Muscle layer of colon (tissue), 2 donors: ENCODE measurements at regions not wholly inside any gene's neighbourhood (a gene's known extent, or its start where the extent isn't known, plus 50 kb on each side); places are given as distances from the start of the nearest gene placed in this dataset.

Experiments used
- H3K27ac ChIP-seq: one replicate; pipeline ENCODE4 v1.7.0; 2013; ENCODE audit warnings: low read depth, mild to moderate bottlenecking, low read length, moderate library complexity
- H3K27me3 ChIP-seq, 2 donors: one replicate each; pipeline ENCODE4 v1.7.0; 2013; ENCODE audit warnings: low read length in 2 of 2, mild to moderate bottlenecking in 2 of 2; ENCODE audit not compliant: insufficient read depth in 2 of 2, control insufficient read depth in 1 of 2
- H3K36me3 ChIP-seq: one replicate; pipeline ENCODE4 v1.7.0; 2013; ENCODE audit warnings: mild to moderate bottlenecking, low read length; ENCODE audit not compliant: insufficient read depth
- H3K4me1 ChIP-seq: one replicate; pipeline ENCODE4 v1.7.0; 2013; ENCODE audit warnings: mild to moderate bottlenecking, low read length; ENCODE audit not compliant: insufficient read depth
- H3K4me3 ChIP-seq, 2 donors: one replicate each; pipeline ENCODE4 v1.7.0; 2013; ENCODE audit warnings: low read length in 2 of 2, low read depth in 1 of 2, mild to moderate bottlenecking in 1 of 2, moderate library complexity in 1 of 2
- H3K9ac ChIP-seq: one replicate; pipeline ENCODE4 v1.7.0; 2013; ENCODE audit warnings: low read length
- H3K9me3 ChIP-seq: one replicate; pipeline ENCODE4 v1.7.0; 2013; ENCODE audit warnings: mild to moderate bottlenecking, low read length
- donor health status: abdominal sarcoma.
- donor health status: Adenocarcinoma of cecum.

- Histone ChIP-seq H3K4me1 (no peaks in the 10 kb centered on the region), H3K9me3 (no peaks in the 10 kb centered on the region), H3K27me3 (no peaks in the 10 kb centered on the region), H3K27ac (no peak overlapping the region), H3K36me3 (no peaks in the 10 kb centered on the region), H3K9ac (no peak overlapping the region), H3K4me3 (no peak overlapping the region)
These were observed 77.2 kb upstream of the ARSJ start for GRCh38 chr4:114056599-114056998.

DNA sequence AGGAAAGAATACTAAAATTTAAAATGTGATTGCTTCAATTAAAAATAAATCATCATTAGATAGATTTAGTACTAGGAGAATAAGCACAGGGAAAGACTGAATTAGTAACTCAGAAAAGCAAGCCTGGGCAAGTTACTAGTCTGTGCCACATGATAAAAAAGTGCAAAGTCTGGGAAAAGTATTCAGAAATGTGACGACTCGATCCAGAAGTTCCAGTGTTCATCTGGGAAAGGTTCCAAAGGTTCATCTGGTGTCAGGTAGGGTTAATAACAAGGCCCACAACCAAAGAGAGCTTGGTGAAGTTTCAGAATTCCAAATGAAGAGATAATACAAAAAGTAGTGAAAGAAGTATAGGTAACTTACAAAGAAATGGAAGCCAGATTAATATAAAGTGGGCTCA, 78.3 kb upstream of the ARSJ start:
- no peaks in the 10 kb centered on the region for H3K4me1 ChIP-seq
- H3K36me3 ChIP-seq = no peaks in the 10 kb centered on the region
- H3K9ac ChIP-seq = no peak overlapping the region
- no peak overlapping the region for H3K4me3 ChIP-seq
- H3K9me3 ChIP-seq = no peaks in the 10 kb centered on the region
- no peaks in the 10 kb centered on the region for H3K27me3 ChIP-seq
- no peak overlapping the region for H3K27ac ChIP-seq

GRCh38 chr4:114062499-114062898, 83.1 kb upstream of the ARSJ start:
- H3K27me3 ChIP-seq = no peaks in the 10 kb centered on the region
- H3K9me3 ChIP-seq = no peaks in the 10 kb centered on the region
- H3K4me1 ChIP-seq = no peaks in the 10 kb centered on the region
- H3K4me3 ChIP-seq = no peak overlapping the region
- H3K9ac ChIP-seq = no peak overlapping the region
- no peaks in the 10 kb centered on the region for H3K36me3 ChIP-seq
- H3K27ac ChIP-seq = no peak overlapping the region

DNA sequence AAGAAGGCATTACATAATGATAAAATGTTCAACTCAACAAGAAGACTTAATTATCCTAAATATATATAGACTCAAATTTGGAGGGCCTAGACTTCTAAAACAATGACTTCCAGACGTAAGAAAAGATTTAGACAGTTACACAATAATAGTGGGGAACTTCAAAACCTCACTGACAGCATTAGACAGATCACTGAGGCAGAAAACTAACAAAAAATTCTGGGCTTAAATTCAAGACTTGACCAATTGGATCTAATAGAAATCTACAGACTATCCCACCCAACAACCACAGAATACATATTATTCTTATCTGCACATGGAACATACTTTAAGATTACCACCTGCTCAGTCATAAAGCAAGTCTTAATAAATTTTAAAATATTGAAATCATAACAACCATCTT, 93.3 kb upstream of the ARSJ start:
- Histone ChIP-seq H3K4me1 (no peaks in the 10 kb centered on the region), H3K27me3 (no peaks in the 10 kb centered on the region), H3K27ac (no peak overlapping the region), H3K9ac (no peak overlapping the region), H3K9me3 (no peaks in the 10 kb centered on the region), H3K36me3 (no peaks in the 10 kb centered on the region), H3K4me3 (no peak overlapping the region)

GRCh38 chr4:114076899-114077570, 97.6 kb upstream of the ARSJ start:
- Histone ChIP-seq H3K27me3 (no peaks in the 10 kb centered on the region), H3K36me3 (no peaks in the 10 kb centered on the region), H3K4me3 (no peak overlapping the region), H3K4me1 (no peaks in the 10 kb centered on the region), H3K27ac (no peak overlapping the region), H3K9ac (no peak overlapping the region), H3K9me3 (no peaks in the 10 kb centered on the region)

- H3K4me1 ChIP-seq = no peaks in the 10 kb centered on the region
- H3K27ac ChIP-seq = no peak overlapping the region
- H3K4me3 ChIP-seq = no peak overlapping the region
- H3K36me3 ChIP-seq = no peaks in the 10 kb centered on the region
- no peak overlapping the region for H3K9ac ChIP-seq
- no peaks in the 10 kb centered on the region for H3K9me3 ChIP-seq
- H3K27me3 ChIP-seq = no peaks in the 10 kb centered on the region
These were observed 98.2 kb upstream of the ARSJ start for GRCh38 chr4:114077610-114078009.

DNA sequence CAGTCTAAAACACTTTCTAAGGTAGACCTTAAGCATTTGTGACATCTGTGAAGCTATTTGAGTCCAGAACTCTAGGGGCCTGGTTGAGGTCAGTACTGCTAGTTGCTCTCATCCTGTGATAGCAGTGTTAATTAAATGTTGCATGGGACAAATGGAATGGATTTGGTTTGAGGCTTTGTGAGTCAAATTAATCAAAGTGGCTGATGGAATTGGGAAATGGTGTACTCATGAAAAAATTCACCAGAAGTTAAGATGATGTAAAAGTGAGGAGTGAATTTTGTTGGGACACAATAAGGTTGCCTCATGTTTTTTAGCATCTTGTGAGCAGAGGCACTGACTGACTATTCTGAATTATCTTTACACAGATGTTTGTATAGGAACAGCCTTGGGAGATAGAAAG, 99.2 kb upstream of the ARSJ start:
- no peak overlapping the region for H3K4me3 ChIP-seq
- H3K9me3 ChIP-seq = no peaks in the 10 kb centered on the region
- H3K36me3 ChIP-seq = no peaks in the 10 kb centered on the region
- H3K9ac ChIP-seq = no peak overlapping the region
- H3K4me1 ChIP-seq = no peaks in the 10 kb centered on the region
- no peak overlapping the region for H3K27ac ChIP-seq
- no peaks in the 10 kb centered on the region for H3K27me3 ChIP-seq

DNA sequence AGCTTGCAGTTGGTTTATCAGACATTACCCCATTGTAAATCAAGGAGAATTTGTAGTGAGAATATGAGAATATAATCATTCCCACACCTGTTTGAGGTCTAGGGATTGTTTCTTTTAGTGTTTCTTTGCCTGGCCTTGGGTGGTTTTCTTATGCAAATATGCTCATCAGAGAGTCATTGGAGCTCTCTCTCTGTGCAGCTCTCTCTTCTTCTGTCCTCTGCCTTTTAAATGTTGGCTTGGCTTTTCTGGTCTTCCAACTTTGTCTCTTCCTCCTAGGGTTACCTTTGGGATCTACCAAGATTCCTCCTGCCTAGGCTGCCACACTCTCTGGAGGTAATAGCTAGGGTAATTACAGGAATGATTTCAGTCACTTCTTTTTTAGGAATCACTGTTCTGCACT, 102.3 kb upstream of the ARSJ start:
- H3K27ac ChIP-seq = no peak overlapping the region
- no peak overlapping the region for H3K9ac ChIP-seq
- no peaks in the 10 kb centered on the region for H3K4me1 ChIP-seq
- no peaks in the 10 kb centered on the region for H3K9me3 ChIP-seq
- H3K27me3 ChIP-seq = no peaks in the 10 kb centered on the region
- no peaks in the 10 kb centered on the region for H3K36me3 ChIP-seq
- no peak overlapping the region for H3K4me3 ChIP-seq

DNA sequence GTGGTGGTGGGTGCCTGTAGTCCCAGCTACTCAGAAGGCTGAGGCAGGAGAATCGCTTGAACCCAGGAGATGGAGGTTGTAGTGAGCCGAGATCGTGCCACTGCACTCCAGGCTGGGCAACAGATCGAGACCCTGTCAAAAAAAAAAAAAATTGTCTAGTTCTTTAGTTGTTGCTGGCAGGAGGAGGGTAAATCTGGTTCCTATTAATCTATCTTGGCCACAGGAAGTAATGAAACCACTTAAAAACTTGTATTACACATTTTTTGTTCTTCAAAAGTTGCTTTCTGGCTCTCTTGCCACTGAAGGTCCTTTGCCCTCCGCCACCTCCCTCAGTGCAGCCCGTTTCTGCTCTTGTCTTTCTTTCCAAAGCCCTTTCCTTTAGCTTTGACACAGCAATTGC, 102.9 kb upstream of the ARSJ start:
- no peaks in the 10 kb centered on the region for H3K4me1 ChIP-seq
- H3K36me3 ChIP-seq = no peaks in the 10 kb centered on the region
- no peak overlapping the region for H3K9ac ChIP-seq
- H3K4me3 ChIP-seq = no peak overlapping the region
- no peak overlapping the region for H3K27ac ChIP-seq
- no peaks in the 10 kb centered on the region for H3K27me3 ChIP-seq
- H3K9me3 ChIP-seq = no peaks in the 10 kb centered on the region

DNA sequence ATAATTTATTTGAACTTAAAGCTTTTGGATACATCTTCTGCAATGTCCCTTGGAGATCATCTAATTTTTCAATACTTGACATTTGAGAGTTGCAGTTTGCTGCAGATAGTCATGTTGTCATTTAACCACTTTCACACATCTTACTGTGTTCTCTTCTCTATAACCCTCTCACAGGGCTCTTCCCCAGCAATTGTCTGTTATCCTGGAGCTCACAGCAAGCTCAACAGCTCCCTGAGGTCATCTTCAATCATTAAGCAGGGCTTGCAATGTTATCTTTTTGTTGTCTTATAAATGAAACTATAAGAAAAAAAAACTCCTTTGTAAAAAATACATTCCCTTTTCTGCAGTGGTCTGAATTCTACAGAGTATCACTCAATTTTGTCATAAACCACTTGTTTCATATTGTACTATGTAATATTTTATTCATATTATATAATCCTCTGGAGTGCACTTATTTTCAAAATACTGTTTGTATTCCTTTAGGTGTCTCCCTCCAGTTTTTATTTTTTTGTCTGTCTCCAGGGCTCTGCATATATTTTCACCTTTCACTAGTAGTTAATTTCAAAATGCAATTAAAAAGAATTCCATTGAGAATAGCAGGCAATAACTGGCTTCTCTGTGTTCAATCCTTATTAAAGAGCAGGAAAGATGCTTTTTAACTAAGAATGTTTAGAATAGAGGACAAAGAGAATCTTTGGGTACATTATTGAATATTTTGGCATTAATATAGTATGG, 106.3 kb upstream of the ARSJ start:
- Histone ChIP-seq H3K4me3 (no peak overlapping the region), H3K4me1 (peaks cover 6% of the 10 kb centered on the region), H3K9me3 (no peaks in the 10 kb centered on the region), H3K27ac (no peak overlapping the region), H3K36me3 (no peaks in the 10 kb centered on the region), H3K9ac (no peak overlapping the region), H3K27me3 (no peaks in the 10 kb centered on the region)

- Histone ChIP-seq H3K4me3 (no peak overlapping the region), H3K4me1 (peaks cover 6% of the 10 kb centered on the region), H3K36me3 (no peaks in the 10 kb centered on the region), H3K9me3 (no peaks in the 10 kb centered on the region), H3K27me3 (no peaks in the 10 kb centered on the region), H3K9ac (no peak overlapping the region), H3K27ac (no peak overlapping the region)
These were observed 108.3 kb upstream of the ARSJ start for GRCh38 chr4:114087596-114088230.
